Neuron (in vitro differentiated cells): ENCODE measurements at regions not wholly inside any gene's neighbourhood (a gene's known extent, or its start where the extent isn't known, plus 50 kb on each side); places are given as distances from the start of the nearest gene placed in this dataset.

Source experiments
- H2AFZ ChIP-seq: one replicate; pipeline ENCODE4 v1.6.1; 2013; ENCODE audit warnings: low read depth, mild to moderate bottlenecking, inconsistent platforms, low read length, moderate library complexity
- H3K27me3 ChIP-seq: one replicate; pipeline ENCODE4 v1.6.1; 2013; ENCODE audit warnings: low read length; ENCODE audit not compliant: insufficient read depth
- H3K36me3 ChIP-seq: one replicate; pipeline ENCODE4 v1.6.1; 2013; ENCODE audit warnings: low read length; ENCODE audit not compliant: insufficient read depth
- H3K4me1 ChIP-seq: one replicate; pipeline ENCODE4 v1.6.1; 2013; ENCODE audit warnings: low read length; ENCODE audit not compliant: insufficient read depth
- H3K4me3 ChIP-seq: 2 replicates; pipeline ENCODE4 v1.5.1; 2013; ENCODE audit warnings: mild to moderate bottlenecking, low read length, moderate library complexity
- H3K9me3 ChIP-seq: one replicate; pipeline ENCODE4 v1.6.1; 2013; ENCODE audit warnings: low read length

GRCh38 chr3:69463531-69463930 is 77.6 kb upstream of the FRMD4B start:
- Histone ChIP-seq H2AFZ (no peak overlapping the region), H3K4me1 (no peaks in the 10 kb centered on the region), H3K4me3 (no peak overlapping the region), H3K9me3 (no peaks in the 10 kb centered on the region), H3K36me3 (no peaks in the 10 kb centered on the region), H3K27me3 (no peaks in the 10 kb centered on the region)

GRCh38 chr3:69462826-69463100 is 76.9 kb upstream of the FRMD4B start:
- H3K9me3 ChIP-seq = no peaks in the 10 kb centered on the region
- H3K36me3 ChIP-seq = no peaks in the 10 kb centered on the region
- H3K4me1 ChIP-seq = no peaks in the 10 kb centered on the region
- no peaks in the 10 kb centered on the region for H3K27me3 ChIP-seq
- H3K4me3 ChIP-seq = no peak overlapping the region
- H2AFZ ChIP-seq = no peak overlapping the region

- H3K27me3 ChIP-seq = no peaks in the 10 kb centered on the region
- H3K4me3 ChIP-seq = no peak overlapping the region
- no peaks in the 10 kb centered on the region for H3K36me3 ChIP-seq
- H2AFZ ChIP-seq = no peak overlapping the region
- no peaks in the 10 kb centered on the region for H3K4me1 ChIP-seq
- no peaks in the 10 kb centered on the region for H3K9me3 ChIP-seq
These were observed 76.3 kb upstream of the FRMD4B start for GRCh38 chr3:69462022-69462825.

GRCh38 chr3:69460034-69460433 is 74.1 kb upstream of the FRMD4B start:
- Histone ChIP-seq H3K4me1 (no peaks in the 10 kb centered on the region), H3K9me3 (no peaks in the 10 kb centered on the region), H3K36me3 (no peaks in the 10 kb centered on the region), H2AFZ (no peak overlapping the region), H3K4me3 (no peak overlapping the region), H3K27me3 (no peaks in the 10 kb centered on the region)

- no peak overlapping the region for H3K4me3 ChIP-seq
- no peaks in the 10 kb centered on the region for H3K27me3 ChIP-seq
- no peaks in the 10 kb centered on the region for H3K9me3 ChIP-seq
- no peak overlapping the region for H2AFZ ChIP-seq
- no peaks in the 10 kb centered on the region for H3K4me1 ChIP-seq
- H3K36me3 ChIP-seq = no peaks in the 10 kb centered on the region
These were observed 73.0 kb upstream of the FRMD4B start for GRCh38 chr3:69458803-69459365.

DNA sequence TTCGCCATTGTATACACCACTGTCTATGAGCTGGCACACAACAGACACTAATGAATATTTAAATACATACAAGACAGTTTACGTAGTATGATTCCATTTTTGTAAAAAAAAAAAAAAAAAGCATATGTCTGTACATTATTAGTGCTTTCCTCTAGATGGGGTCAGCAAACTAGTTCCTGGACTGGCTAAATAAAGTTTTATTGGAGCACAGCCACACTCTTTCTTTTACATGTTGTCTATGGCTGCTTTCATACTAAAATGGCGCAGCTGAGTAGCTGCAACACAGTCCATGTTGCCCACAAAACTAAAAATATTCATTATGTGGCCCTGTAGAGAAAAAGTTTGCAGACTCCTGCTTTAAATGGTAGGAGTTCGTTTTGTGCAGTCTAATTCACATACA is 70.7 kb upstream of the FRMD4B start:
- Histone ChIP-seq H2AFZ (no peak overlapping the region), H3K9me3 (no peaks in the 10 kb centered on the region), H3K27me3 (no peaks in the 10 kb centered on the region), H3K36me3 (no peaks in the 10 kb centered on the region), H3K4me1 (no peaks in the 10 kb centered on the region), H3K4me3 (no peak overlapping the region)

DNA sequence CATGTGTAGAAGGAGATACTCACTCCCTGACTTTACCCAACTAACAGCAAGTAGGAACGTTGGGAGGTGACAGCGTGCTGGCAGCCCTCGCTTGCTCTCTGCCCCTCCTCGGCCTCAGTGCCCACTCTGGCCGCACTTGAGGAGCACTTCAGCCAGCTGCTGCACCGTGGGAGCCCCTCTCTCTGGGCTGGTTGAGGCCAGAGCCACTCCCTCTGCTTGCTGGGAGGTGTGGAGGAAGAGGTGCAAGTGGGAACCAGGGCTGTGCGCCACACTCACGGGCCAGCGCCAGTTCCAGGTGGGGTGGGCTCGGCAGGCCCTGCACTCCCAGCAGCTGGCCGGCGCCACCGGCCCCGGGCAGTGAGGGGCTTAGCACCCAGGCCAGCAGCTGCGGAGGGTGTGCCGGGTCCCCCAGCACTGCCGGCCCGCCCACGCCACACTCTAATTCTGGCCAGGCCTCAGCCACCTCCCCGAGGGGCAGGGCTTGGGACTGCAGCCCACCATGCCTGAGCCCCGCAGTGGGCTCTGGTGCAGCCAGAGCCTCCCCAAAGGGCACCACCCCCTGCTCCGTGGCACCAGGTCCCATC is 68.4 kb upstream of the FRMD4B start:
- Histone ChIP-seq H3K36me3 (no peaks in the 10 kb centered on the region), H3K4me1 (no peaks in the 10 kb centered on the region), H3K9me3 (no peaks in the 10 kb centered on the region), H3K4me3 (no peak overlapping the region), H3K27me3 (no peaks in the 10 kb centered on the region), H2AFZ (no peak overlapping the region)

- Histone ChIP-seq H3K36me3 (no peaks in the 10 kb centered on the region), H3K4me3 (no peak overlapping the region), H2AFZ (no peak overlapping the region), H3K27me3 (no peaks in the 10 kb centered on the region), H3K9me3 (no peaks in the 10 kb centered on the region), H3K4me1 (no peaks in the 10 kb centered on the region)
These were observed 66.4 kb upstream of the FRMD4B start for GRCh38 chr3:69452295-69452694.

DNA sequence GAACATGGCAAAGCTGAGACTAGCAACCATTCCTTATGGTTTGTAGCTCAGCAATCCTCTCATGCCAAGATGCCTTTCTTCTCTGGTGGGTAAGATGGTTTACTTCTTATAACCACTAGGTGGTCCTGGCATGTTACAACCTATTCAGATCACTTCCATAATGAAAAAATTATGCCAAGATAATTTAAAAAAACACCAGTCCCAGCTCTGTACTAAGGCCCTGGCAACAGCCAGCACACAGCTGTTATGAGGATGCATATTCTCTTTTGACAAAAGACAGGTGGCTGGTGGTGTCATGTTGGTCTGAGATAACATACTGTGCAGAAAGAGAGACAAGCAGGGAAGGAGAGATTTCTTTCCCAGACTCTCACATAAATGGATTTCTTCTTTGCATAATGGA is 65.7 kb upstream of the FRMD4B start:
- no peak overlapping the region for H3K4me3 ChIP-seq
- no peaks in the 10 kb centered on the region for H3K9me3 ChIP-seq
- H3K36me3 ChIP-seq = no peaks in the 10 kb centered on the region
- H2AFZ ChIP-seq = no peak overlapping the region
- H3K4me1 ChIP-seq = no peaks in the 10 kb centered on the region
- no peaks in the 10 kb centered on the region for H3K27me3 ChIP-seq

- Histone ChIP-seq H3K27me3 (no peaks in the 10 kb centered on the region), H2AFZ (no peak overlapping the region), H3K9me3 (no peaks in the 10 kb centered on the region), H3K4me1 (no peaks in the 10 kb centered on the region), H3K4me3 (no peak overlapping the region), H3K36me3 (no peaks in the 10 kb centered on the region)
These were observed 63.0 kb upstream of the FRMD4B start for GRCh38 chr3:69448877-69449276.

GRCh38 chr3:69446402-69447072 is 60.6 kb upstream of the FRMD4B start:
- Histone ChIP-seq H3K4me1 (peaks cover 12% of the 10 kb centered on the region), H3K36me3 (no peaks in the 10 kb centered on the region), H2AFZ (no peak overlapping the region), H3K27me3 (no peaks in the 10 kb centered on the region), H3K9me3 (no peaks in the 10 kb centered on the region), H3K4me3 (no peak overlapping the region)

DNA sequence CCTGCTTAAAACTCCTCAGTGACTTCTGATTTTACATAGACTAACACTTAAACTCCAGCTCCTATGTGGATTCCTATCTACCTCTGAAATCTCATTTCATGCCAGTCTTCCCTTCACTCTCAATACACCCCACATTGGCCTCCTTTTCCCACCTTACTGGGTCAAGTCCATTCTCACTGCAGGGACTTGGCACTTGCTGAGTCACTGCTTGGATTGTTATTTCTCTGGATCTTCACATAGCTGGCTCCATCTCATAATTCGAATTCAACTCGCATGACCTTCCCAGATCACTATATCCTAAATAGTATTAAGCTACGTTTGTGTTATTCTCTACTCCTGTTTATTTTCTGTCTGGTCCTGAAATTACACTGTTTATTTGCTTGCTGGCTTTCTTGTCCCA is 59.6 kb upstream of the FRMD4B start:
- Histone ChIP-seq H3K9me3 (no peaks in the 10 kb centered on the region), H3K27me3 (no peaks in the 10 kb centered on the region), H3K4me1 (peaks cover 12% of the 10 kb centered on the region), H3K36me3 (no peaks in the 10 kb centered on the region), H2AFZ (no peak overlapping the region), H3K4me3 (no peak overlapping the region)

- no peaks in the 10 kb centered on the region for H3K9me3 ChIP-seq
- no peak overlapping the region for H2AFZ ChIP-seq
- H3K36me3 ChIP-seq = no peaks in the 10 kb centered on the region
- peaks cover 12% of the 10 kb centered on the region for H3K4me1 ChIP-seq
- H3K27me3 ChIP-seq = no peaks in the 10 kb centered on the region
- H3K4me3 ChIP-seq = no peak overlapping the region
These were observed 59.1 kb upstream of the FRMD4B start for GRCh38 chr3:69445024-69445423.
